HG03066 (cell line): ENCODE measurements at regions not wholly inside any gene's neighbourhood (a gene's known extent, or its start where the extent isn't known, plus 50 kb on each side); places are given as distances from the start of the nearest gene placed in this dataset.
"Not testable (repeated sequence)": the region's sequence is repeated elsewhere in the genome, so short reads cannot be mapped to it uniquely, and the experiment has no call there.

Experiments used
- ATAC-seq: cut with Tn5 transposase; IDR thresholded peaks from one replicate; pipeline ENCODE4 v1.9.1; 2021; ENCODE audit warnings: low read depth; ENCODE audit not compliant: unreplicated experiment

DNA sequence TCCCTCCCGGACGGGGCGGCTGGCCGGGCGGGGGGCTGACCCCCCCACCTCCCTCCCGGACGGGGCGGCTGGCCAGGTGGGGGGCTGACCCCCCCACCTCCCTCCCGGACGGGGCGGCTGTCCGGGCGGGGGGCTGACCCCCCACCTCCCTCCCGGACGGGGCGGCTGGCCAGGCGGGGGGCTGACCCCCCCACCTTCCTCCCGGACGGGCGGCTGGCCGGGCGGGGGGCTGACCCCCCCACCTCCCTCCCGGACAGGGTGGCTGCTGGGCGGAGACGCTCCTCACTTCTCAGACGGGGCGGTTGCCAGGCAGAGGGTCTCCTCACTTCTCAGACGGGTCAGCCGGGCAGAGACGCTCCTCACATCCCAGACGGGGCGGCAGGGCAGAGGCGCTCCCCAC lies 168.5 kb upstream of the SPRED2 start:
- not testable (repeated sequence) for ATAC-seq

DNA sequence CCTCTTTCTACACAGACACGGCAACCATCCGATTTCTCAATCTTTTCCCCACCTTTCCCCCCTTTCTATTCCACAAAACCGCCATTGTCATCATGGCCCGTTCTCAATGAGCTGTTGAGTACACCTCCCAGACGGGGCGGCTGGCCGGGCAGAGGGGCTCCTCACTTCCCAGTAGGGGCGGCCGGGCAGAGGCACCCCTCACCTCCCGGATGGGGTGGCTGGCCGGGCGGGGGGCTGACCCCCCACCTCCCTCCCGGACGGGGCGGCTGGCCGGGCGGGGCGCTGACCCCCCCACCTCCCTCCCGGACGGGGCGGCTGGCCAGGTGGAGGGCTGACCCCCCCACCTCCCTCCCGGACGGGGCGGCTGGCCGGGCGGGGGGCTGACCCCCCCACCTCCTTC lies 168.0 kb upstream of the SPRED2 start:
- not testable (repeated sequence) for ATAC-seq

DNA sequence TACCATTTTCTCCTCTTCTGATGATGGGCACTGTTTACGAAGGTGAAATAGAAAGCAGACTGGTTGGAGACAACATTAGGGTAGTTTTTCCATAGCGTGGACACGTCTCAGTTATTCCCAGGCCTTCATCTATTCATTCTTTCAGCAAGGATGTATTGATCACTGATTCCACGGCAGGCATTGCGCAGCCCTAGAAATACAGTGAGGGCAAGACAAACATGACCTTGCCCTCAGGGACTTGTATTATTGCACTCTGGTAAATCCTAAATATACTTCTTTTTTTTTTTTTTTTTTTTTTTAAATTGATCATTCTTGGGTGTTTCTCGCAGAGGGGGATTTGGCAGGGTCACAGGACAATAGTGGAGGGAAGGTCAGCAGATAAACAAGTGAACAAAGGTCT lies 167.3 kb upstream of the SPRED2 start:
- no peak for ATAC-seq

DNA sequence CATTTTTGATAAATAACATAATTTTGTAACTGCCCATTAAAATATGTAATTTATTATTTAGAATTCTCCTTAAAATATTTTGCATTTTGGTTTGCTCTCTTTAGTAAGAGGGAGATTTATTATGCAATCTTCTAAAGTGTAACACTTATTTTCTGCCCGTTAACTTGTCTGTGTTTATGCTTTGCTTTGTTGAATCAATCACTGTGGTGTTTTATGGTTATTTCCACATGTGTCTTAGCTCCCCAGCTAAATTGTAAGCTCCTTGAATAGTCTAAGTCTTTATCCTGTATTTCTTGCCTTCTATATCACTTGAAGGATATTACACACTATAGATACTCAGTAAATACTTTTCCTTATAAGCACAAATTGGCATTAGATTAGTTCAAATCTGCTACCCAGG lies 166.6 kb upstream of the SPRED2 start:
- ATAC-seq: no peak

DNA sequence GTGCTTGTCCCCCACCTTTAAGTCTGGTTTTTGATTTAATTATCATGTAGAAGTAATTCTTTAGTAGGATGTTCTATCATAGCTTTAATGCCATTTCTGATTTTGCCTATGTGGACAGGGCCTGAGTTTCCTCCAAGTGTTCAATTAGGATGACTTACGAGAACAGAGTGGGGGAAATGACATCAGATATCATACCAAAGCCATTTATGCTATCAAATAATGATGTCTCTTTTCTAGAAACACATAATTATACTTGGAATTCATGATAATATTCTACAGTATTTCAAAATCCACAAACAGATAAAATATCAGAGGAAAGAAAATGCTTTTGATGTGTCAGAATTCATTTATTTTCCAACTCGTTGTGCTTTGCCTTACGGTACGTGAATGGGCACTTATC lies 165.9 kb upstream of the SPRED2 start:
- ATAC-seq: no peak

DNA sequence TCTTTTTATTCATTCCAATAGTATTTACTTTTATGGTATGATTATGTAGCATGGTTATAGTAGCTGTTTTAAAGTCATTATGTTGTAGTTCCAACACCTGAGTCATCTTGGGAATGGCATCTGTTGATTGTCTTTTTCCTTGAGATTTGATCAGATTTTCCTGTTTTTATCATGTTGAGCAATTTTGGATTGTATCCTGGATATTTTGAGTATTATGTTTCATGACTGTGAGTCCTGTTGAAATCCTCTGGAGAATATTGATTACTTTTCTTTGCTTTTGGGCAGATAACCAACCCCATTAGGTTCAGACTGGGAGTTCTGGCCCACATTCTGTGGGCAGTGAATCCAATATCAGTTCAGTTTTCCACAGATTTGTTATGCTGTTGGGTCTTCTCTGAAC lies 163.2 kb upstream of the SPRED2 start:
- ATAC-seq: no peak

DNA sequence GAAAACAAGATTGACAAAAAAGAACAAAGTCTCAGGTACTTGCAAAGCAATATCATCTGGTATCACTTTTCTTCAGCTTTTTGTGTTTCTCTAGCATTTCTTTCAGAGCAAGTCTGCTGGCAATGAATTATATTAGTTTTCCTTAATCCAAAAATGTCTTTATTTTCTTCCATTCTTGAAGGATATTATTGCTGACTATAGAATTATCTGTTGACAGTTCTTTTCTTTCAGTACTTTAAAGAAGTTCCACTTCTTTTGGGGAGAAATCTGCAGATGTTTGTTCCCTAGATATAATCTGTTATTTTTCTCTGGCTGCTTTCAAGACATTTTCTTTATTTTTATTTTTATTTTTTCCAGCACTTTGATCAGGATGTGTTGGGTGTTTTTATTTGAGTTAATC lies 161.8 kb upstream of the SPRED2 start:
- ATAC-seq: no peak

DNA sequence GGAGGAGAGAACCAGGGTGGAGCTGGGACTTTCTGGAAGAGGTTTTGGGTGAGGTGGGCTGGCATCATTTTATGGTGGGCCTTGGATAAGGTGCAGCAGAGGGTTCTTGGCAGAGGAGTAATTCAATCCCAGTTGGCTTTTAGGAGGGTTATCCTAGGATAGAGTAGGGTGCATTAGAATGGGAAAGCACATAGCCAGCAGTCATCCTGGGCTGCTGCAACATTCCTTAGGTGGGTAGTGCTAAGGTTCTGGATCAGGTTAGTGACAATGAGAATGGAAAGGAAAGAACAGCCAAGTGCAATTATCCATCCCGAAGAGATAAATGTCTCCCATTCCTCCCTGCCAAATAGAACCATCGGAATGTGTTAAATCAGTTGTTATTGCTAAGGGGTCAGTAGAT lies 157.3 kb upstream of the SPRED2 start:
- ATAC-seq: no peak

DNA sequence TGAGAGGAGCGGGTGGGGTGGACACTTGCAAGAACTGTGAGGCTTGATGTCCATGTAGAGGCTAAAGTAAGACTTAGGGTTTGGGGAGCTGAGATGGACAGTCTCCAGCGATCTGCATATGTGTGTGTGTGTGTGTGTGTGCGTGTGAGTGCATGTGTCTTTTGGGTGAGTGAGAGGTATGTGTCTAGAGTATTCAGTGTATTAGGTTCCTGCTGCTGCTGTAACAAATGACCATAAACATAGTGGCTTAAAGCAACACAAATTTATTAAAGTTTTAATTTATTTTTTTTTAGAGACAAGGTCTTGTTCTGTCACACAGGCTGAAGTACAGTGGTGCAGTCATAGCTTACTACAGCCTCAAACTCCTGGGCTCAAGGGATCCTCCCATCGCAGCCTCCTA lies 155.4 kb upstream of the SPRED2 start:
- ATAC-seq: no peak

DNA sequence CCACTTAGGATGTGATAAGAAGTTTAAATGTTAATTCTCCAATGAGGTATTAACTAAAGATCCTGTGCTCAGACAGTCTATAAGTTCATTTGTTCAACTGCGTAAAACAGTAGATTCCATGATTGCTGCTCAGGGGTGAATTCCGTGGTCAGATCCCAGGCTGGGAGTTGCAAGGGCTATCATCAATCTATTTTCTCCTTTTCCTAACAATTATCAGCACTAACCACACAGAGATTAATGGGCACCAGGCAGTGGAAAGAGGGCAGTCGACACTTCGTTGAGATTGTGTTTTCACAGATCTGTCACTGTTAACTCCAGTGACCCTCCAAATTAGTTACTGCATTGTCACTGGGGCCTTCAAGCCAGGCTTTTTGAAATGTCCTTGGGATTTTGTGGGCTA lies 154.1 kb upstream of the SPRED2 start:
- ATAC-seq: no peak

DNA sequence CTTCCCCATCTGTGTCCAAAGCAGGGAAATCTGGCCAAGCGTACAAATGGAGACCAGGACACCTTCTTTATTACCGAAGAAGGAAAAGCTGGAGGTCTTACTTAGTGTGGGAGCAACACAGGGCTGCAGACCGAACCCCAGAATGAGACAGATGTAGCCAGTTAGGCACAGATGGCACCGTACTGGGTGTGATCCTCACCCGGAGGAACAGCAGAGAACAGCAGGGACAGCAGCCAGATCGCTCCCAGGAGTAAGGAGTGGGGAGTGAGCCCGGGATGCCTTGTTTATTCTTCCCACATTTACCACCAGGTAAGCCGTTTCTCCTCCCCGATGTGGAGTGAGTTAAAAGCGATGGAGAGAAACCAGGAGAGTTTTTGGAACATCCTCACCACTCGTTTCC lies 150.7 kb upstream of the SPRED2 start:
- no peak for ATAC-seq

DNA sequence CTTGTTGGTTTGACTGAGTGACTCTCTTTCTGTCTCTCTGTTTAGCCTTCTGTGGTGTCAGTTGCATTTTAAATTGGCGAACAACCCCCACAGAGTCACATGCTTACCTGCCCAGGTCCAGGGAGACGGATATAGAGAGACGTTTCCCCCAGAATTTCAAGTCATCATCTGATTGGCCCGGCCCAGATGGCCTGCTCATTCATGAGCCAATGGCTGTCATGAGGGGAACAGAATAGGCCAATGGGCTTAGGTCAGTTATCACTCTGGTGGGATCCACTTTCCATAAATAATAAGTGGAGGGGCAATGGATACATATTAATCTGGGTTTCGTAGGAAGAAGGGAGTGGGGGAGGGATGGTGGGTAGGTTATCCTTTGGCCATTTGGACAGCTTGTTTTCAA lies 150.0 kb upstream of the SPRED2 start:
- no peak for ATAC-seq

DNA sequence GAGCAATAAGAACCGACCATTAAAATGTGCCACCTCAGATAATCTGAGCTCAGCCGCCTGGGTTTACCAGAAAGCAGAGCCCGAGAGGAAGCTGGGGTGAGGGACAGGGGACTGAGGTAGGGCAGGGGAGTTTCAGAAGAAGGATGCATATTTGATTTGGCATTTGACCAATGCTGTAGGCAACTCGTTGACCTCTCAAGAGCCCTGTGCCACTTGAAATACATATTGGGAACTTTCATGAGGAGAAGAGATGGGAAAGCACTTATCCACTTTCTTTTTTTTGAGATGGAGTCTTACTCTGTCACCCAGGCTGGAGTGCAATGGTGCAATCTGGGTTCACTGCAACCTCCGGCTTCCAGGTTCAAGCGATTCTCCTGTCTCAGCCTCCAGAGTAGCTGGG lies 148.4 kb upstream of the SPRED2 start:
- ATAC-seq: no peak

DNA sequence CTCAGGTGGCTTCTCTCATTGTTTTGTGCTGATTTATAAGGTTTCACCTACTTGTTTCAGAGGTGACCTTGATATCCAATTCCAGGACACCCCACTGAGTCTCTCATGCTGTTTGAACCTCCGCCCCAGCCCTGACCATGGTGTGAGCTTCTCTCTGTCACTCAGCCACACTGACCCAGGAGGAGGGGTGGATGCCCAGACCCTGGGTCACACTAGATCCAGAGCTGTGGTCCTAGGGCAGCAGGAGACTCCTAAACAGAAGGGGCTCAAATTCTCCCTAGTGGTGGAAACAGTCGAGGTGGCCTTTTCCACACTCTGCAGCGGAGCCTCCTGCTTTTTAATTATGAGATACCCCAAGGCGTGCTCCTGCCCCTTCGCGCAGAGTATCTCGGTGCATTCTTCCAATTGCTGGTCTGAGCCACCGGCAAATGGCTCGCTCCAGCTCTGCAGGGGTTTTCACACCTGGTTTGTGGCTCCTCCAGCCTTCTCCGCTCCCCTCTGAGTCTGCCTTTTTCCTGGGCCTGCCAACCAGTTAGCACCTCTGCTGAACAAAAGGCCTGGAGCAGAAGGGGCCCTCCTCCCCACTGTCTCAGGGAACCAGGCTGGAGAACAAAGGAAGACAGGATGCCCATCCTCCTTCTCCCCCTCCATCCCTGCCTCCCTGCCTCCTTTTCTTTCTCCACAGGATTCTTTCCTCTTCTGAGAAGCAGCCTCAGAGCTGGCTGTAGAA lies 147.3 kb upstream of the SPRED2 start:
- no peak for ATAC-seq

DNA sequence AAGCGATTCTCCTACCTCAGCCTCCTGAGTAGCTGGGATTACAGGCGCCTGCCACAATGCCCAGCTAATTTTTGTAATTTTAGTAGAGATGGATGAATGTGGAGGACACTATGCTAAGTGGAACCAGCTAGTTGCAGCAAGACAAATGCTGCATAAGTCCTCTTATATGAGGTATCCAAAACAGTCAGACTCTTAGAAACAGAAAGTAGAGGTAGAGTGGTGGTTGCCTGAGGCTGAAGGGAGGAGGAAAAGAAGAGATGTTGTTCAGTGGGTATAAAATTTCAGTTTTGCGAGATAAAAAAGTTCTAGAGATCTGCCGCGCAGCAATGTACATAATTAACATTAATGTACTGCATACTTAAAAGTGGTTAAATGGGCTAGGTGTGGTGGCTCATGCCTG lies 145.3 kb upstream of the SPRED2 start:
- no peak for ATAC-seq

DNA sequence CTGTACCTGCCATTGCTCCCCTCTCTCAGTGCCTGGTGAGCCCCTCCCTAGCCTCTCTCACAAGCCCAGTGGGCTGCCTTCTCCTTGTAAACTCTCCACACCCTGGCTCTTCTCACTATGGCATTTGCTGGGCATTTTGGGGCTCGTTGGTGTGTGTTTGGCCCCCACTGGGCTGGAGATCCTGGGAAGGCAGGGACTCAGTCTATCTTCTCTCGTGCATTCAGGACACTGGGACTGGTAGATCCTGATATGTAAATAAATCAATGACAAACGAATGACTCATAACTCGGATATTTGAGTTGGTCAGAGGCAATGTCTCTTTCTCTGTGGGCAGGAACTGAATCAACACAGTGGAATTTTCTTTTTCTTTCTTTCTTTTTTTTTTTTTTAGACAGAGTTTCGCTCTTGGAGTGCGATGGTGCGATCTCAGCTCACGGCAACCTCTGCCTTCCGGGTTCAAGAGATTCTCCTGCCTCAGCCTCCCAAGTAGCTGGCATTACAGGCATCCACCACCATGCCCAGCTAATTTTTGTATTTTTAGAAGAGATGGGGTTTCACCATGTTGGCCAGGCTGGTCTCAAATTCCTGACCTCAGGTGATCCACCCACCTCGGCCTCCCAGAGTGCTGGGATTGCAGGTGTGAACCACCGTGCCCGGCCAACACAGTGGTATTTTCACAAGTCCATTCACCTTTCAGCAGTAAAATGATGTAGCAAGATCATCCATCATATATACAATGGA lies 144.6 kb upstream of the SPRED2 start:
- ATAC-seq: no peak

DNA sequence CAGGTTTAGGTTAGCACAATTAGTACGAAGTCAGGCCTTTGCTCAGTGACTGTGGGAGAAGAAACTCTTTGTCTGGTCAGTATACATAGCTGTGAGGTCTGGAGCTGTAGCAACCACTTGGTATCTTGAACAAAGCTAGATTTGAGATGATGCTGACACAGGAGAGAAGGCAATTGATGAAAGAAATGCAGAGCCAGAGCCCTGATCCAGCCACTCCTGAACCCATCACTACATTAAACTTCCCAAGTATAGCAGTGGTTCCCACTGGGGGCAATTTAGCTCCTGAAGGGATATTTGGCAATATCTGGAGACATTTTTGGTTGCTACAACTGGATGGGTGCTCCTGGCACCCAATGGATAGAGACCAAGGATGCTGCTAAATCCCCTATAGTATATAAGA lies 143.9 kb upstream of the SPRED2 start:
- ATAC-seq: no peak

DNA sequence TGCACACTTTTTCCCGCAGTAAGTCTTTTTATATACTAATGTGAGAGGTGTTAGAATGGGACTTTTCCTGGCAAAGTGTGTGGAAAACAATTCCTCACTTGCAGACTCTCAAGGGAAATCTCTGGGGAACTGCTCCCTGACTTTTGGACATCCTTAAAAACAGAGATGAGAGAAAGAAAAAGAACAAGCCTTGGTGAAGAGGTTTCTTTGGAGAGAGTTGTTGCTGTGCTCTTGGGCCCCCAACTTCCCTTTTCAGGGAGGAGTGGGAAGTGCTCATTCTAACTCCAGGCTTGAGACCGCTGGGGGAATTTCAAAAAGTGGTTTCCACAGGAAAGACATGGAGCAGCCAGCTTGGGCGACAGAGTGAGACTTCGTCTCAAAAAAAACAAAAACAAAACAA lies 142.6 kb upstream of the SPRED2 start:
- no peak for ATAC-seq

DNA sequence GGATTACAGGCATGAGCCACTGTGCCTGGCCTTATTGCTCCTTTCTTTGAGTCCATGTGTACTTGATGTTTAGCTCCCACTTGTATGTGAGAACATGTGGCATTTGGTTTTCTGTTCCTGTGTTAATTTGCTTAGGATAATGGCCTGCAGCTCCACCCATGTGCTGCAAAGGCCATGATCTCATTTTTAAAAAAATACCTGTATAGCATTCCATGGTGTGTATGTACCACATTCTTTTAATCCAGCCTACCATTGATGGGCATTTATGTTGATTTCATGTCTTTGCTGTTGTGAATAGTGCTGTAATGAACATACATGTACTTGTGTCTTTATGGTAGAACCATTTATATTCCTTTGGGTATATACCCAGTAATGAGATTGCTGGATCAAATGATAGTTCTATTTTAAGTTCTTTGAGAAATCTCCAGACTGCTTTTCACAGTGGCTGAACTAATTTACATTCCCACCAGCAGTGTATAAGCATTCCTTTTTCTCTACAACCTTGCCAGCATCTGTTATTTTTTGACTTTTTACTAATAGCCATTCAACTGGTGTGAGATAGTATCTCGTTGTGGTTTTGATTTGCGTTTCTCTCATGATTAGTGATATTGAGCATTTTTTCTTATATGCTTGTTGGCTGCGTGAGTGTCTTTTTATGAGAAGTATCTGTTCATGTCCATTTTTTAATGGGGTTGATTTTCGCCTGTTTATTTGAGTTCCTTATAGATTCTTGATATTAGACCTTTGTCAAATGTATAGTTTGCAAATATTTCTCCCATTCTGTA lies 136.4 kb upstream of the SPRED2 start:
- ATAC-seq: not testable (repeated sequence)

DNA sequence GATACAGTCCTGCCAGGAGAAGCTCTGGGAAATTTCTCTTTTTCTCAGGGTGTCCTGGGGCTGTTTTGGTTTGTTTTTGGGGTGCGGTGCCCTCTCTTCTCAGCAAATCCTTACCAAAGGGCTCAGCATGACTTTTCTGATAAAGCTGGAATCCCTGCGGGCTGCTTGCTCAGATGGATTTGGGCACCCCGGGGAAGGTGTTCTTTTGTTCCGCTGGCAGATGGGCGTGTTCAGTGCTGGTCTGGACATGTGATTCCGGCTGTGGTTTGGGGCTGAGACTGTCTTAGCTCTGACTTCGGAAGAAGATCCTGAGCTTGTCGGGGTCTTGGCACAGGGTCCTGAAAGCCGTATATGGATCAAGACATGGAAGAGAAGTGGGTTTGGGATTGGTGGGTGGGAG lies 134.2 kb upstream of the SPRED2 start:
- ATAC-seq: no peak

DNA sequence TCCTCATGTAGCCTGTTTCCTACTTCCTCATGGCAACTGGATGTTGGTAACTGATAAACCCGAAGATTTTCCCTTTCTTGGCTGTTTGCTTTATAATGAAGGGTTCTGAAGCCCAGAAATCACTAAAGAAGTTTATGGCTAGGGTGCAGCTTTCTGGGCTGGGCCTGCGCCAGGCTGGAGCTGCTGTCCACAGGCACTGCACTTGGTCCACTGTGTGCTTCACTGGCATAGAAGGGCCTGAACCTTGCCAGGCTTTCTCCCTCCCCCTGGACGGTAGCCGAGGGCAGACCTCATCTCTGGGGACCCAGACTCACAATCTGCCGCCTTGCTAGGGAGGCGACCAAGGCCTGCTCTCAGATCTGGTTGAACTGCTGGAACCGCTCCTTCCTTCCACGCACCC lies 133.3 kb upstream of the SPRED2 start:
- ATAC-seq: no peak

DNA sequence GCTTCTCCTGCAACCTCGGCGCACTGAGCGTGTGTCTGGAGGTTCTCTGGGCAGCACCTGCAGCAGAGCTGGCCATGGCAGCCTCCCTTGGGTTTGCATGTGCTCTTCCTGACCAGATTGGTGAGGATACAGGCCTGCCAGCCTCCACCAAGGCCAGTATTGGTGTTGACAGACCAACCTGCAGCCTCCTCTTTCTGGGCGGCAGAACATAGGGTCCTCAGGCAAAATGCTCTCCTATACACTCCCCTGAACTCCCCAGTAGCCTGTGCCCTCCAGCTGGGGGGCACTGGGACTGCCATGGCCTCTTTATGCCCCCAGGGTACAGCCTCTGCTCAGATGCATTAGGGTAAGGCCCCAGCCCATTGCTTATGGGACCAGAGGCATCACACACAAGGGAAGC lies 131.9 kb upstream of the SPRED2 start:
- no peak for ATAC-seq
